PFSK-1 (cell line): ENCODE measurements at regions not wholly inside any gene's neighbourhood (a gene's known extent, or its start where the extent isn't known, plus 50 kb on each side); places are given as distances from the start of the nearest gene placed in this dataset.

Experiments
- FOXP2 ChIP-seq: optimal IDR thresholded peaks from 2 replicates; pipeline ENCODE3; 2011; ENCODE audit warnings: borderline replicate concordance, control low read depth, inconsistent platforms; ENCODE audit not compliant: insufficient read depth; ENCODE audit errors: extremely low read length, extremely low read depth
- POLR2AphosphoS5 ChIP-seq: IDR thresholded peaks from 2 replicates; pipeline ENCODE4 v1.6.1; 2012; ENCODE audit warnings: low read depth, mild to moderate bottlenecking, control low read depth, low read length, moderate library complexity
- SIN3A ChIP-seq: IDR thresholded peaks from 2 replicates; pipeline ENCODE4 v1.6.1; 2012; ENCODE audit warnings: mild to moderate bottlenecking, low read length, moderate library complexity, borderline replicate concordance; ENCODE audit not compliant: insufficient read depth

GRCh38 chr15:39429898-39430357, 151.0 kb upstream of the THBS1 start:
- no peak for TF ChIP-seq FOXP2
- TF ChIP-seq POLR2AphosphoS5 = no peak
- no peak for TF ChIP-seq SIN3A
